ENCODE measurements at regions not wholly inside any gene's neighbourhood (a gene's known extent, or its start where the extent isn't known, plus 50 kb on each side); places are given as distances from the start of the nearest gene placed in this dataset.

GRCh38 chr1:37404711-37405110, 69.7 kb upstream of the ZC3H12A start:
- H3K4me1 ChIP-seq (ENCODE audit: control insufficient read depth in 2 of 2, insufficient read depth in 2 of 2, low read length in 2 of 2) = no peaks in the 10 kb centered on the region
- H3K27me3 ChIP-seq (replicated peaks in 1 of 4; ENCODE audit: control extremely low read depth in 1 of 4, control insufficient read depth in 3 of 4, insufficient read depth in 4 of 4, low read length in 3 of 4) = no peaks in the 10 kb centered on the region
- ATAC-seq (ENCODE audit: low read depth) (no peak), DNase-seq (no peak)
- no peak overlapping the region for H2AFZ ChIP-seq (ENCODE audit: insufficient read depth, low read depth, low read length, poor library complexity, severe bottlenecking)
- CTCF ChIA-PET = no interaction called here
- H3K4me2 ChIP-seq (replicated peaks; ENCODE audit: low read depth, low read length, poor library complexity, severe bottlenecking) = no peak overlapping the region
- no peak for TF ChIP-seq EZH2 (IDR thresholded peaks at IDR 0.05; ENCODE audit: borderline replicate concordance, insufficient read depth, low read depth, low read length, poor library complexity, severe bottlenecking)
- no peak for TF ChIP-seq CTCF (IDR thresholded peaks at IDR 0.05)
- no peaks in the 10 kb centered on the region for H3K4me1 Mint-ChIP-seq
- H3K4me3 ChIP-seq (ENCODE audit: control extremely low read depth in 1 of 5, extremely low read depth in 1 of 5, insufficient read depth in 1 of 5, low read depth in 2 of 5, low read length in 4 of 5) = no peak overlapping the region
- H3K9me3 ChIP-seq (ENCODE audit: control extremely low read depth in 1 of 3, control insufficient read depth in 2 of 3, insufficient read depth in 1 of 3, low read length in 2 of 3) = no peaks in the 10 kb centered on the region
- WGBS (ENCODE audit: insufficient coverage) = 64% methylated on average over 4 of the region's 4 CpGs
- no peaks in the 10 kb centered on the region for H4K20me1 ChIP-seq (ENCODE audit: control insufficient read depth, insufficient read depth, low read length, poor library complexity, severe bottlenecking)
- no peak overlapping the region for H3K4me3 Mint-ChIP-seq
- no peak overlapping the region for H3K27ac ChIP-seq (ENCODE audit: low read length in 2 of 2)
- H3K36me3 ChIP-seq (replicated peaks in 1 of 2; ENCODE audit: control extremely low read depth in 1 of 2, control insufficient read depth in 1 of 2, extremely low read depth in 1 of 2, insufficient read depth in 2 of 2, low read length in 1 of 2) = no peaks in the 10 kb centered on the region
- intact Hi-C loops (cut with micrococcal nuclease) = no loop called here
- H3K27ac Mint-ChIP-seq = no peak overlapping the region
- peaks cover 43% of the 10 kb centered on the region for H3K27me3 Mint-ChIP-seq
- no peak overlapping the region for H3K9ac ChIP-seq (ENCODE audit: low read length)
- POLR2A ChIA-PET = no interaction called here
- no peaks in the 10 kb centered on the region for H3K9me3 Mint-ChIP-seq (ENCODE audit: insufficient read depth)
- no peaks in the 10 kb centered on the region for H3K79me2 ChIP-seq (ENCODE audit: control insufficient read depth, insufficient read depth, low read length)

- no CpG with 5 or more reads among the region's 7 CpGs for WGBS (ENCODE audit: insufficient coverage)
- no peak overlapping the region for H3K4me2 ChIP-seq (replicated peaks; ENCODE audit: low read depth, low read length, poor library complexity, severe bottlenecking)
- Mint-ChIP-seq H3K4me3 (no peak overlapping the region), H3K27me3 (peaks cover 55% of the 10 kb centered on the region), H3K27ac (no peak overlapping the region), H3K4me1 (no peaks in the 10 kb centered on the region), H3K9me3 (ENCODE audit: insufficient read depth) (no peaks in the 10 kb centered on the region)
- no peaks in the 10 kb centered on the region for H3K36me3 ChIP-seq (replicated peaks in 1 of 2; ENCODE audit: control extremely low read depth in 1 of 2, control insufficient read depth in 1 of 2, extremely low read depth in 1 of 2, insufficient read depth in 2 of 2, low read length in 1 of 2)
- no peak overlapping the region for H2AFZ ChIP-seq (ENCODE audit: insufficient read depth, low read depth, low read length, poor library complexity, severe bottlenecking)
- intact Hi-C loops (cut with micrococcal nuclease) = no loop called here
- H3K79me2 ChIP-seq (ENCODE audit: control insufficient read depth, insufficient read depth, low read length) = no peaks in the 10 kb centered on the region
- H3K4me1 ChIP-seq (ENCODE audit: control insufficient read depth in 2 of 2, insufficient read depth in 2 of 2, low read length in 2 of 2) = no peaks in the 10 kb centered on the region
- ATAC-seq (ENCODE audit: low read depth) (no peak), DNase-seq (no peak)
- CTCF ChIA-PET = no interaction called here
- peaks cover 0 to 2% (median 0%) of the 10 kb centered on the region in 3 donors for H3K9me3 ChIP-seq (ENCODE audit: control extremely low read depth in 1 of 3, control insufficient read depth in 2 of 3, insufficient read depth in 1 of 3, low read length in 2 of 3)
- H3K9ac ChIP-seq (ENCODE audit: low read length) = no peak overlapping the region
- no peak overlapping the region for H3K4me3 ChIP-seq (ENCODE audit: control extremely low read depth in 1 of 5, extremely low read depth in 1 of 5, insufficient read depth in 1 of 5, low read depth in 2 of 5, low read length in 4 of 5)
- POLR2A ChIA-PET = no interaction called here
- TF ChIP-seq EZH2 (IDR thresholded peaks at IDR 0.05; ENCODE audit: borderline replicate concordance, insufficient read depth, low read depth, low read length, poor library complexity, severe bottlenecking) (no peak), CTCF (IDR thresholded peaks at IDR 0.05) (no peak)
- H4K20me1 ChIP-seq (ENCODE audit: control insufficient read depth, insufficient read depth, low read length, poor library complexity, severe bottlenecking) = no peaks in the 10 kb centered on the region
- H3K27me3 ChIP-seq (replicated peaks in 1 of 4; ENCODE audit: control extremely low read depth in 1 of 4, control insufficient read depth in 3 of 4, insufficient read depth in 4 of 4, low read length in 3 of 4) = peaks cover 0 to 20% (median 2%) of the 10 kb centered on the region in 4 experiments
- H3K27ac ChIP-seq (ENCODE audit: low read length in 2 of 2) = no peak overlapping the region
Measured at GRCh38 chr1:37410105-37410504, 64.3 kb upstream of the ZC3H12A start.
